ENCODE measurements at regions not wholly inside any gene's neighbourhood (a gene's known extent, or its start where the extent isn't known, plus 50 kb on each side); places are given as distances from the start of the nearest gene placed in this dataset.

GRCh38 chr14:88985654-88986053, 161.2 kb downstream of the TTC8 start:
- TF ChIP-seq, protein P1, sequence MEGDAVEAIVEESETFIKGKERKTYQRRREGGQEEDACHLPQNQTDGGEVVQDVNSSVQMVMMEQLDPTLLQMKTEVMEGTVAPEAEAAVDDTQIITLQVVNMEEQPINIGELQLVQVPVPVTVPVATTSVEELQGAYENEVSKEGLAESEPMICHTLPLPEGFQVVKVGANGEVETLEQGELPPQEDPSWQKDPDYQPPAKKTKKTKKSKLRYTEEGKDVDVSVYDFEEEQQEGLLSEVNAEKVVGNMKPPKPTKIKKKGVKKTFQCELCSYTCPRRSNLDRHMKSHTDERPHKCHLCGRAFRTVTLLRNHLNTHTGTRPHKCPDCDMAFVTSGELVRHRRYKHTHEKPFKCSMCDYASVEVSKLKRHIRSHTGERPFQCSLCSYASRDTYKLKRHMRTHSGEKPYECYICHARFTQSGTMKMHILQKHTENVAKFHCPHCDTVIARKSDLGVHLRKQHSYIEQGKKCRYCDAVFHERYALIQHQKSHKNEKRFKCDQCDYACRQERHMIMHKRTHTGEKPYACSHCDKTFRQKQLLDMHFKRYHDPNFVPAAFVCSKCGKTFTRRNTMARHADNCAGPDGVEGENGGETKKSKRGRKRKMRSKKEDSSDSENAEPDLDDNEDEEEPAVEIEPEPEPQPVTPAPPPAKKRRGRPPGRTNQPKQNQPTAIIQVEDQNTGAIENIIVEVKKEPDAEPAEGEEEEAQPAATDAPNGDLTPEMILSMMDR (conservative IDR thresholded peaks at IDR 0.05; ENCODE audit: low read length): no peak
- no peak for TF ChIP-seq EZH2phosphoT487 (IDR thresholded peaks at IDR 0.05; ENCODE audit: borderline replicate concordance)
